Nephron (organoid): ENCODE measurements at regions not wholly inside any gene's neighbourhood (a gene's known extent, or its start where the extent isn't known, plus 50 kb on each side); places are given as distances from the start of the nearest gene placed in this dataset.

ENCODE experiments used
- H3K27ac Mint-ChIP-seq, 3 experiments: 2 replicates each; pipeline ENCODE4 v1.8.0; 2020; ENCODE audit warnings: mixed read lengths in 3 of 3, mild to moderate bottlenecking in 2 of 3, moderate library complexity in 1 of 3
- H3K27me3 Mint-ChIP-seq: 2 replicates; pipeline ENCODE4 v1.8.0; 2021; ENCODE audit warnings: low read depth, mild to moderate bottlenecking, moderate library complexity, mixed read lengths
- H3K36me3 Mint-ChIP-seq: 2 replicates; pipeline ENCODE4 v1.8.0; 2020; ENCODE audit warnings: low read depth, mixed read lengths
- H3K4me1 Mint-ChIP-seq: 2 replicates; pipeline ENCODE4 v1.8.0; 2020; ENCODE audit warnings: mixed read lengths
- H3K4me3 Mint-ChIP-seq, 3 experiments: 2 replicates each; pipeline ENCODE4 v1.8.0; 2020; ENCODE audit warnings: mild to moderate bottlenecking in 3 of 3, mixed read lengths in 3 of 3, moderate library complexity in 2 of 3
- H3K9me3 Mint-ChIP-seq: 2 replicates; pipeline ENCODE4 v1.8.0; 2020; ENCODE audit warnings: mixed read lengths
- CTCF ChIP-seq, 3 experiments: fragments of 200-600 bp; sonication (generic); IDR thresholded peaks; one replicate each; pipeline ENCODE4 v1.5.0; 2021; ENCODE audit warnings: antibody characterized with exemption in 3 of 3; ENCODE audit not compliant: unreplicated experiment in 3 of 3

GRCh38 chr7:121510302-121510701 is 114.2 kb upstream of the FAM3C start:
- H3K36me3 Mint-ChIP-seq, result peaks cover 10% of the 10 kb centered on the region
- TF ChIP-seq CTCF (IDR thresholded peaks at IDR 0.05; ENCODE audit: unreplicated experiment in 3 of 3), result no peak
- no peaks in the 10 kb centered on the region for H3K27me3 Mint-ChIP-seq
- peaks cover 3% of the 10 kb centered on the region for H3K4me1 Mint-ChIP-seq
- peak overlapping the region in 2 of 3 experiments; percentile 39 to 45 for H3K4me3 Mint-ChIP-seq
- peaks cover 46% of the 10 kb centered on the region for H3K9me3 Mint-ChIP-seq
- no peak overlapping the region for H3K27ac Mint-ChIP-seq

- Mint-ChIP-seq H3K27ac (no peak overlapping the region), H3K36me3 (peaks cover 11% of the 10 kb centered on the region), H3K4me3 (no peak overlapping the region), H3K4me1 (no peaks in the 10 kb centered on the region), H3K9me3 (peaks cover 49% of the 10 kb centered on the region), H3K27me3 (no peaks in the 10 kb centered on the region)
- no peak for TF ChIP-seq CTCF (IDR thresholded peaks at IDR 0.05; ENCODE audit: unreplicated experiment in 3 of 3)
These were observed 109.6 kb upstream of the FAM3C start for GRCh38 chr7:121505540-121506182.

- no peak for TF ChIP-seq CTCF (IDR thresholded peaks at IDR 0.05; ENCODE audit: unreplicated experiment in 3 of 3)
- Mint-ChIP-seq H3K9me3 (peaks cover 42% of the 10 kb centered on the region), H3K4me1 (no peaks in the 10 kb centered on the region), H3K27ac (peak overlapping the region in 2 of 3 experiments; percentile 44 to 53), H3K27me3 (no peaks in the 10 kb centered on the region), H3K4me3 (no peak overlapping the region), H3K36me3 (peaks cover 11% of the 10 kb centered on the region)
These were observed 108.9 kb upstream of the FAM3C start for GRCh38 chr7:121505021-121505420.

GRCh38 chr7:121504482-121504881 is 108.4 kb upstream of the FAM3C start:
- Mint-ChIP-seq H3K4me1 (no peaks in the 10 kb centered on the region), H3K4me3 (no peak overlapping the region), H3K27me3 (no peaks in the 10 kb centered on the region), H3K36me3 (peaks cover 11% of the 10 kb centered on the region), H3K9me3 (peaks cover 38% of the 10 kb centered on the region), H3K27ac (peak overlapping the region in 2 of 3 experiments; percentile 44 to 53)
- TF ChIP-seq CTCF (IDR thresholded peaks at IDR 0.05; ENCODE audit: unreplicated experiment in 3 of 3), result no peak

- TF ChIP-seq CTCF (IDR thresholded peaks at IDR 0.05; ENCODE audit: unreplicated experiment in 3 of 3), result no peak
- Mint-ChIP-seq H3K36me3 (peaks cover 11% of the 10 kb centered on the region), H3K4me1 (no peaks in the 10 kb centered on the region), H3K4me3 (no peak overlapping the region), H3K9me3 (peaks cover 36% of the 10 kb centered on the region), H3K27me3 (no peaks in the 10 kb centered on the region), H3K27ac (no peak overlapping the region)
These were observed 107.6 kb upstream of the FAM3C start for GRCh38 chr7:121503730-121504129.

- peaks cover 34% of the 10 kb centered on the region for H3K9me3 Mint-ChIP-seq
- H3K4me3 Mint-ChIP-seq, result no peak overlapping the region
- no peak for TF ChIP-seq CTCF (IDR thresholded peaks at IDR 0.05; ENCODE audit: unreplicated experiment in 3 of 3)
- H3K36me3 Mint-ChIP-seq, result peaks cover 11% of the 10 kb centered on the region
- H3K27me3 Mint-ChIP-seq, result no peaks in the 10 kb centered on the region
- no peaks in the 10 kb centered on the region for H3K4me1 Mint-ChIP-seq
- no peak overlapping the region for H3K27ac Mint-ChIP-seq
These were observed 106.9 kb upstream of the FAM3C start for GRCh38 chr7:121503039-121503438.
